H1 (cell line): ENCODE measurements at regions not wholly inside any gene's neighbourhood (a gene's known extent, or its start where the extent isn't known, plus 50 kb on each side); places are given as distances from the start of the nearest gene placed in this dataset.

Source experiments
- CTCF ChIA-PET: fragments of 300-600 bp; sonication (Branson Sonifier 250); formaldehyde crosslinking; loops from one replicate; lab custom pipeline; 2021; ENCODE audit not compliant: partially characterized antibody; lab: Charles Lee
- POLR2A ChIA-PET: fragments of 300-600 bp; sonication (Branson Sonifier 250); formaldehyde crosslinking; loops from one replicate; lab custom pipeline; 2021; ENCODE audit warnings: inconsistent platforms; ENCODE audit not compliant: partially characterized antibody; lab: Charles Lee
- DNase-seq, 2 experiments: peaks; one replicate each; pipeline versions ENCODE4 v3.0.0 to v3.0.0-alpha.2; 2010 to 2022; ENCODE audit warnings: low spot score in 2 of 2, low read depth in 1 of 2, mixed read lengths in 1 of 2
- FAIRE-seq: peaks from 2 replicates; lab custom pipeline; 2011; peaks lifted over from hg19 to GRCh38; lab: Jason Lieb, UNC
- H2AFZ ChIP-seq: 2 replicates; pipeline ENCODE4 v1.8.1; 2012; ENCODE audit warnings: low read length, inconsistent platforms
- H2AK5ac ChIP-seq: 2 replicates; pipeline ENCODE4 v1.6.1; 2013; ENCODE audit warnings: low read depth, low read length
- H2BK120ac ChIP-seq: replicated peaks from 2 replicates; pipeline ENCODE3; 2013; ENCODE audit warnings: low read depth, low read length, inconsistent platforms
- H2BK12ac ChIP-seq: 2 replicates; pipeline ENCODE4 v1.6.1; 2013; ENCODE audit warnings: low read depth, low read length
- H2BK15ac ChIP-seq: 2 replicates; pipeline ENCODE4 v1.6.1; 2013; ENCODE audit warnings: low read length
- H2BK20ac ChIP-seq: 2 replicates; pipeline ENCODE4 v1.6.1; 2013; ENCODE audit warnings: low read length
- H2BK5ac ChIP-seq: 2 replicates; pipeline ENCODE4 v1.6.1; 2013; ENCODE audit warnings: low read depth, low read length
- H3K14ac ChIP-seq: 2 replicates; pipeline ENCODE4 v1.6.1; 2013; ENCODE audit warnings: inconsistent platforms; ENCODE audit not compliant: insufficient read length
- H3K18ac ChIP-seq: 2 replicates; pipeline ENCODE4 v1.6.1; 2013; ENCODE audit warnings: low read length; ENCODE audit errors: extremely low read depth
- H3K23ac ChIP-seq: 2 replicates; pipeline ENCODE4 v1.6.1; 2013; ENCODE audit warnings: inconsistent platforms; ENCODE audit not compliant: insufficient read length
- H3K23me2 ChIP-seq: 2 replicates; pipeline ENCODE4 v1.6.1; 2013; ENCODE audit warnings: low read depth, low read length
- H3K27ac ChIP-seq: 2 replicates; pipeline ENCODE4 v1.6.1; 2011; ENCODE audit warnings: low read depth, low read length, inconsistent platforms
- H3K27me3 ChIP-seq, 4 experiments: replicated peaks in 1 of 4; 1 replicate in 1 of 4; 2 replicates in 3 of 4; pipeline versions ENCODE4 v1.6.1 to v1.8.1; 2011 to 2013; ENCODE audit warnings: low read length in 3 of 4, mild to moderate bottlenecking in 3 of 4, inconsistent platforms in 2 of 4, mixed read lengths in 2 of 4, moderate library complexity in 1 of 4; ENCODE audit not compliant: control insufficient read depth in 3 of 4, insufficient read depth in 3 of 4; ENCODE audit errors: extremely low read depth in 1 of 4
- H3K36me3 ChIP-seq, 4 experiments: 2 replicates each; pipeline versions ENCODE4 v1.6.1 to v1.8.1; 2011 to 2013; ENCODE audit warnings: mild to moderate bottlenecking in 4 of 4, low read length in 3 of 4, moderate library complexity in 2 of 4, control low read depth in 1 of 4, inconsistent platforms in 1 of 4; ENCODE audit not compliant: insufficient read depth in 4 of 4, control insufficient read depth in 2 of 4
- H3K4ac ChIP-seq: replicated peaks from 2 replicates; pipeline ENCODE3; 2013; ENCODE audit warnings: low read length, low read depth, mixed read lengths, inconsistent platforms; ENCODE audit not compliant: insufficient read length
- H3K4me1 ChIP-seq, 4 experiments: replicated peaks in 1 of 4; 1 replicate in 1 of 4; 2 replicates in 3 of 4; pipeline versions ENCODE4 v1.6.1 to v1.8.1; 2011 to 2013; ENCODE audit warnings: low read length in 3 of 4, inconsistent platforms in 2 of 4, mixed read lengths in 1 of 4; ENCODE audit not compliant: insufficient read depth in 4 of 4, control insufficient read depth in 3 of 4
- H3K4me2 ChIP-seq, 2 experiments: 2 replicates each; pipeline versions ENCODE4 v1.6.1 to v1.8.1; 2011 to 2013; ENCODE audit warnings: low read depth in 2 of 2, low read length in 2 of 2, control low read depth in 1 of 2, inconsistent platforms in 1 of 2, mild to moderate bottlenecking in 1 of 2; ENCODE audit not compliant: insufficient read depth in 1 of 2
- H3K4me3 ChIP-seq, 4 experiments: fragments of 200-600, 300-600 bp in 1 of 4; sonication (generic), shearing (Covaris generic), sonication (Bioruptor Twin) in 1 of 4; 2 replicates each; pipeline versions ENCODE4 v1.5.1 to v1.8.1; 2011 to 2016; ENCODE audit warnings: low read length in 4 of 4, low read depth in 3 of 4, control low read depth in 2 of 4, inconsistent platforms in 2 of 4, mild to moderate bottlenecking in 2 of 4, mixed read lengths in 1 of 4, moderate library complexity in 1 of 4; ENCODE audit not compliant: insufficient read depth in 2 of 4; ENCODE audit errors: extremely low read depth in 1 of 4
- H3K56ac ChIP-seq: replicated peaks from 2 replicates; pipeline ENCODE3; 2013; ENCODE audit warnings: low read depth, mild to moderate bottlenecking, mixed read lengths, low read length, inconsistent platforms; ENCODE audit not compliant: insufficient read length
- H3K79me1 ChIP-seq: 2 replicates; pipeline ENCODE4 v1.6.1; 2013; ENCODE audit warnings: low read depth, low read length, control low read depth
- H3K79me2 ChIP-seq, 2 experiments: 2 replicates each; pipeline versions ENCODE4 v1.6.1 to v1.8.1; 2012 to 2013; ENCODE audit warnings: low read length in 2 of 2, mild to moderate bottlenecking in 2 of 2, inconsistent platforms in 1 of 2; ENCODE audit not compliant: insufficient read depth in 2 of 2, control insufficient read depth in 1 of 2
- H3K9ac ChIP-seq, 4 experiments: replicated peaks in 1 of 4; 1 replicate in 1 of 4; 2 replicates in 3 of 4; pipeline versions ENCODE4 v1.6.1 to v1.8.1; 2011 to 2013; ENCODE audit warnings: low read depth in 3 of 4, low read length in 3 of 4, control low read depth in 2 of 4, mild to moderate bottlenecking in 2 of 4, moderate library complexity in 2 of 4, inconsistent platforms in 1 of 4; ENCODE audit errors: extremely low read depth in 1 of 4
- H3K9me3 ChIP-seq, 2 experiments: 2 replicates each; pipeline versions ENCODE4 v1.6.1 to v1.8.1; 2012 to 2013; ENCODE audit warnings: mild to moderate bottlenecking in 2 of 2, moderate library complexity in 2 of 2, control low read depth in 1 of 2, inconsistent platforms in 1 of 2, low read depth in 1 of 2, low read length in 1 of 2, mixed read lengths in 1 of 2; ENCODE audit not compliant: insufficient read depth in 2 of 2
- H4K20me1 ChIP-seq, 2 experiments: replicated peaks in 1 of 2; 2 replicates each; pipeline versions ENCODE3 to v1.8.1; 2011 to 2013; ENCODE audit warnings: inconsistent platforms in 2 of 2, low read length in 2 of 2, mild to moderate bottlenecking in 1 of 2; ENCODE audit not compliant: insufficient read depth in 2 of 2, control insufficient read depth in 1 of 2
- H4K5ac ChIP-seq: 2 replicates; pipeline ENCODE4 v1.6.1; 2013; ENCODE audit warnings: low read length, low read depth, mixed read lengths, inconsistent platforms; ENCODE audit not compliant: insufficient read length
- H4K8ac ChIP-seq: 2 replicates; pipeline ENCODE4 v1.8.0; 2013; ENCODE audit warnings: mild to moderate bottlenecking, moderate library complexity, low read length, inconsistent platforms; ENCODE audit not compliant: insufficient read depth; ENCODE audit errors: extremely low read depth
- H4K91ac ChIP-seq: replicated peaks from 2 replicates; pipeline ENCODE3; 2013; ENCODE audit warnings: low read length, mixed read lengths, inconsistent platforms; ENCODE audit not compliant: insufficient read length
- ATF2 ChIP-seq: IDR thresholded peaks from 2 replicates; pipeline ENCODE4 v1.6.1; 2012; ENCODE audit warnings: low read length, inconsistent platforms
- BRCA1 ChIP-seq: IDR thresholded peaks from 2 replicates; pipeline ENCODE4 v1.6.1; 2012; ENCODE audit warnings: low read depth, low read length, improper control_type of control experiment
- GTF2F1 ChIP-seq: IDR thresholded peaks from 2 replicates; pipeline ENCODE4 v1.6.1; 2012; ENCODE audit warnings: low read depth, low read length, improper control_type of control experiment, borderline replicate concordance
- KDM1A ChIP-seq: fragments of 200-600, 300-600 bp; sonication (generic); IDR thresholded peaks from 2 replicates; pipeline ENCODE4 v1.7.1; 2016; ENCODE audit warnings: mild to moderate bottlenecking, low read length, borderline replicate concordance
- KDM4A ChIP-seq: IDR thresholded peaks from one replicate; pipeline ENCODE4 v1.7.1; 2012; ENCODE audit warnings: low read depth, mild to moderate bottlenecking, moderate library complexity, low read length, inconsistent platforms; ENCODE audit not compliant: severe bottlenecking
- NANOG ChIP-seq: IDR thresholded peaks from 2 replicates; pipeline ENCODE4 v1.6.1; 2011; ENCODE audit warnings: low read length, low read depth, mild to moderate bottlenecking, inconsistent platforms; ENCODE audit not compliant: insufficient read depth, poor library complexity, severe bottlenecking
- RNF2 ChIP-seq: fragments of 200-900, 300-1000 bp; sonication (generic); IDR thresholded peaks from 2 replicates; pipeline ENCODE4 v1.7.1; 2016; ENCODE audit warnings: borderline replicate concordance, low read depth, mild to moderate bottlenecking, antibody characterized with exemption, low read length; ENCODE audit not compliant: poor library complexity, severe bottlenecking; ENCODE audit errors: missing control alignments
- SIX5 ChIP-seq: IDR thresholded peaks from 2 replicates; pipeline ENCODE4 v1.6.1; 2011; ENCODE audit warnings: mild to moderate bottlenecking, low read depth, low read length
- TAF1 ChIP-seq: IDR thresholded peaks from 2 replicates; pipeline ENCODE4 v1.6.1; 2011; ENCODE audit warnings: mild to moderate bottlenecking, low read depth, low read length
- ZNF274 ChIP-seq: IDR thresholded peaks from 2 replicates; pipeline ENCODE4 v1.7.0; 2012; ENCODE audit warnings: low read length, borderline replicate concordance; ENCODE audit errors: extremely low read depth
- WGBS, 2 experiments: shearing (Covaris generic) in 1 of 2; methylation state at CpG; one replicate each; pipeline versions ENCODE4 v1.1.6 to v1.1.7; 2013 to 2015; ENCODE audit warnings: low lambda C conversion rate in 2 of 2, mixed read lengths in 2 of 2, inconsistent platforms in 1 of 2, low coverage in 1 of 2, missing lambda C conversion rate in 1 of 2; ENCODE audit not compliant: insufficient replicate concordance in 2 of 2, insufficient coverage in 1 of 2, insufficient read length in 1 of 2; ENCODE audit errors: extremely low coverage in 1 of 2, missing lambda C conversion rate in 1 of 2; 5-methylcytosine and 5-hydroxymethylcytosine counted together

- Histone ChIP-seq H3K4me3 (no peak overlapping the region), H3K36me3 (no peaks in the 10 kb centered on the region), H3K56ac (no peak overlapping the region), H3K23me2 (no peaks in the 10 kb centered on the region; the same call in 1 of the 2 replicates), H2BK5ac (no peak overlapping the region), H2AK5ac (no peak overlapping the region), H4K91ac (no peak overlapping the region)
- TF ChIP-seq RNF2 = no peak
- TF ChIP-seq KDM4A = no peak
- no peak for TF ChIP-seq ATF2
- TF ChIP-seq GTF2F1 = no peak
- no peak for TF ChIP-seq BRCA1
- TF ChIP-seq ZNF274 = no peak
- TF ChIP-seq NANOG = no peak
- TF ChIP-seq SIX5 = no peak
- TF ChIP-seq KDM1A = no peak
- TF ChIP-seq TAF1 = no peak
- TF ChIP-seq, all 59 proteins: peak for 0
- H4K20me1 ChIP-seq = no peaks in the 10 kb centered on the region
- no peak for DNase-seq
- H3K4me1 ChIP-seq = no peaks in the 10 kb centered on the region
- WGBS, 2 experiments = 92% methylated on average over 2 of the region's 2 CpGs; no CpG with 5 or more reads in 1 of the 2 experiments
- no peaks in the 10 kb centered on the region for H3K79me1 ChIP-seq
- no peak overlapping the region for H3K18ac ChIP-seq
- ChIA-PET POLR2A (no interaction called here), CTCF (interaction anchor here (0.6 to 1.1 kb wide), 2 partner anchors 10 to 651 kb away, joined by 3 read pairs; no protein-coding TSS in a partner anchor)
- H4K8ac ChIP-seq = no peak overlapping the region
- no peak overlapping the region for H4K5ac ChIP-seq
- no peak overlapping the region for H3K9ac ChIP-seq
- no peak overlapping the region for H2BK12ac ChIP-seq
- H3K4me2 ChIP-seq = no peak overlapping the region
- H3K27me3 ChIP-seq = no peaks in the 10 kb centered on the region
- H2AFZ ChIP-seq = no peak overlapping the region
- FAIRE-seq = no peak
- H3K14ac ChIP-seq = no peak overlapping the region
- no peak overlapping the region for H3K23ac ChIP-seq
- no peak overlapping the region for H2BK20ac ChIP-seq
- H3K9me3 ChIP-seq = no peaks in the 10 kb centered on the region
- no peak overlapping the region for H2BK15ac ChIP-seq
- no peaks in the 10 kb centered on the region for H3K79me2 ChIP-seq
- no peak overlapping the region for H3K27ac ChIP-seq
- H3K4ac ChIP-seq = no peak overlapping the region
- no peak overlapping the region for H2BK120ac ChIP-seq
Observed at GRCh38 chr7:13602036-13602435, 387.4 kb downstream of the ETV1 start.
